ENCODE measurements at regions not wholly inside any gene's neighbourhood (a gene's known extent, or its start where the extent isn't known, plus 50 kb on each side); places are given as distances from the start of the nearest gene placed in this dataset.
"Not testable (repeated sequence)": the region's sequence is repeated elsewhere in the genome, so short reads cannot be mapped to it uniquely, and the experiment has no call there.

- peak; percentile 31 for DNase-seq (ENCODE audit: low spot score)
These were observed 151.0 kb downstream of the NUF2 start for GRCh38 chr1:163472651-163473248.

DNA sequence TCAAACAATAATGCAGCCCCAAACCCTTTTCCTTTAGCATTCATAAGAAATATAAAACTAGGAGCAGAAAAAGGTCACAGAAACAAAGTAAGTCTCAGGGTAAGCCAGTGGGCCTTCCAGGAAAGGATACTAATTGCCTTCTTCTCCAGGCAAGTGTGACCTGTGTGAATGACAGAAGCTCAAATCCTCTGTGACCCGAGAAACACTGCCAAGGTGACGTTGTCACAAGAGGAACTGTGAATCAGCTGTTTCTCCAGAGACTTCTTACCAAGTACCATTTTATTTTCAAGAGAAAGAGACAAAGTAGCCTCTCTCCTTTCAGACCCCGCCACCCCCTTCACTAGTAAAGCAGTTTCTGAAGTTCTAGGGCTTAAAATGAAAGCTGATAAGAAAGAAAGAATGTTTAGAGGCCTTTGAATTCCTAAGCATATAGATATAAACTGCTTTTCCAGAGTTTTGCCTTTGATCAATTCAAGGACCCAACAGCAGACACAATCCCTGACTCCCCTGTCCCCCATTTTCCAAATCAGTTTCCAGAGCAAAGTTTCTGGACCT, 155.6 kb downstream of the NUF2 start:
- DNase-seq (ENCODE audit: low spot score) = no peak

- DNase-seq (ENCODE audit: low spot score) = not testable (repeated sequence)
These were observed 176.9 kb downstream of the NUF2 start for GRCh38 chr1:163498391-163499330.

DNA sequence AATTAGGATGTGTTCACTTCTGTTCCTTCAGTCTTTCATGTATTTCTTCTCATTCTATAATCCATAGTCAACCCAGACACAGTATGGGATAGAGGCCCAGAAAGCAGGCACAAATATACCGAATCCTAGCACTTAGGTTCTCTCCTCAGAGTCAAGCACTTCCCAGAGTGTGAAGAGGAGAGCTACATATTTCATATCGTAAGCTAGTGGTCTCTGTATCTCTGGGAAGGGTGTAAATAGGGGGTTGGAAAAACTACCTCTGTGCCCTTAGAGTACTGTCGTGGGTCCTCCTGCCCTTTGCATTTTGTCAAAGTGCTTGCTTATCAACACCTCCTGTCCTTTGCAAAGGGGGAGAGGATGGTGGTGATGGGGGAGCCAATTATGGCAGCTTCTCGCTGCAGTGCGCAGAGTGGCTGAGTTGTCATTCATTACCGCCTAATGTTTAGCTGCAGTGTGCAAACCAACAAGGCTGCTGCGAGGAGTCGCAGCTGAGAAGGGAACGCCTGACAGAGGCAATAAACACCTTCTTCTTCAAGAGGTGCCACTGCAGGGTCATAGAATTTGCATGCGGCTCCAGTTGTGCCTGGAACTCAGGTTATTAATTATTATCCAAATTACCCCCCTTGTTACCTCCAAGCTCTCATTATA, 182.7 kb downstream of the NUF2 start:
- no peak for DNase-seq (ENCODE audit: low spot score)

GRCh38 chr1:163509114-163509513, 187.4 kb downstream of the NUF2 start:
- DNase-seq (ENCODE audit: low spot score) = no peak

DNA sequence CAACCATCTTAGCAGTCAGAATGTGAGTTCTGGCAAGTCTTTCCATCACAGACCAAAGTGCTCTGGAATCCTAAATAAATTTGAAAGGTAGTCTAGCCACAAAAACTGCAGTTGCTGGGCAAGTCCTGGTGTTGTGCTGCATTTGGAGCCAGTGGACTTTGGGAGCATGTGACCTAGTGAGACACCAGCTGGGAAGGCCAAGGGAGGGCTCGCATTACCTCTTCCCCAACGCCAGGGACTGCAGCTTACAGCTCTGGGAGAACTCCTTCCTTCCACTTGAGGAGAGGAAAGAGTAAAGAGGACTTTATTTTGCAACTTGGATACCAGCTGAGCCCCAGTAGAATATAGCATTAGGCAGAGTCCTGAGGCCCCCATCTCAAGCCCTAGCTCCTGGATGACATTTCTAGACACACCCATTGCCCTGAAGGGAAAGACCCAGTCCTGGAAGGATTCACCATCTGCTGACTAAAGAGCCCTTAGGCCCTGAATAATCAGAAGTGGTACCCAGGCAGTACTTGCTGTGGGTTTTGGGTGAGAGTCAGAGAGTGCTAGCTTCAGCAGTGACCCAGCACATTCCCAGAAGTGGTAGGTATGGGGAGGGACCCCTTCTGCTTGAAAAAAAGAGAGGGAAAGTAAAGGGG, 190.7 kb downstream of the NUF2 start:
- no peak for DNase-seq (ENCODE audit: low spot score)

GRCh38 chr1:163523375-163524029, 201.7 kb downstream of the NUF2 start:
- DNase-seq (ENCODE audit: low spot score) = no peak

GRCh38 chr1:163528710-163529348, 207.1 kb downstream of the NUF2 start:
- DNase-seq (ENCODE audit: low spot score) = no peak

DNA sequence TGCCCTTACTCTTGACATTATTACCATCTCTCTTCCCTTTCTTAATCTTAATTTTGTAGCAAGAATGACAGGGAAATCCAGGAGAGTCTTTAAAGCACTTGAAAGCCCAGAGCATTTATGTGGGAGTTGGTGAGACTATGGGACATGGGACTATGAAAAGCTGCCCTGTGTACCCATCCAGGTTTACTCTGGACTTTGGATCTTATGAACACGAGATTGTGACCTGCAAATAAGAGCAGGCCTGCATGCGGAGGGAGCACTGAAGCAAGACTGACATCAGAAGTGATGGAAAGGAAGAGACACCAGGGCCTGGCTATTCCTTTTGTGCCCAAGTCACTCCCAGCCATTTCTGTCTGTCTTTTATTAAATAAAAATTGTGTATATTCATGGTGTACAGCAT, 209.6 kb downstream of the NUF2 start:
- no peak for DNase-seq (ENCODE audit: low spot score)

DNA sequence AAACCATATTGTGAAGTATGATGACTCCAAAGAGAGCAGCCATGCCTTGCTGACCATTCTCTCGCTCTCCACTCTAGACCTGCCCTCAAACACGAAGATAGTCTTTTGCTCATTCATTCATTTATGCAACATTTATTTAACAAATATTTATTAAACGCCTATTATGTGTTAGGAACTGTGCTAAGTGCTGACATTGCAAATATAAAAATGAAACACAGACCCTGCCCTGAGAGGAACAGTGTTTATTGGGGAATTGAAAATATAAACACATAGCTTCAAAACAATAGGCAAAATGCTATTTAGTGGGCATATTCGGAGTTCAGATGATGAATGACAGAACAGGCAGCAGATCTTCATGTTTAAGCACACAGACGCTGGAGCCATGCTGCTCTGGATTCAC, 213.6 kb downstream of the NUF2 start:
- no peak for DNase-seq (ENCODE audit: low spot score)

DNA sequence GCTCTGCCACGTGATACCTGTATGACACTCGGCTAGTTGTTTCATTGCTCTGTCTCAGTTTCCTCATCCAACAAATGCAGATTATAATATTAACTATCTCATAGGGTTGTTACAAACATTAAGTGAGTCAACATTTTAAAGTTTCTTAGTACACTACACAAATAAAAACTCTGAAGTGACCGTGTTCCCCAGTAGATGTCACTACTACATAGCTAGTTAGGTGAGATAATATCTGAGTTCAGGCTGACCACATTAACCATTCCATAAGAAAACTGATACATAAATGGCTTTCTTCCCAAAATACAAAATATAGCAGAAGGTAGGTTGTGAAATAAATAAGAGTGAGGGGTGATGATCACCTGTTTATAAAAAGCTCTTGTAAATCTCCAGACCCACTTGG, 214.1 kb downstream of the NUF2 start:
- no peak for DNase-seq (ENCODE audit: low spot score)

DNA sequence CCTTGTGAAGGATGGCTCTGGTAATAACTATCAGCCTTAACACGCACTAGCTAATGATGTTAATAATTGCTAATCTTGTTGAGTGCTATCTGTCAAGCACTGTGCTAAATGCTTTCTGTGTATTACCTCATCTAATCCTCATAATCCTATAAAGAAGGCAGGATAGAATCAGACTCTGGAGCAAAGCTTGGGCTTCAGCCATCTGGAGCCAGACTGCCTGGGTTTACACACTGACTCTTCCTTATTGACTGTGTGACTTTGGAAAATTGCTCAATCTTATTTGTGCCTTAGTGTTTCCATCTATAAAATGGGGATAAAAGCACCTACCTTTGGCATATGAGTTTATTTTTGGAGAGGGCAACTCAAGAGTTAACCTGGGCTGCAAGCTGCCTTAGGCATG, 216.1 kb downstream of the NUF2 start:
- peak; percentile 80 for DNase-seq (ENCODE audit: low spot score)

DNA sequence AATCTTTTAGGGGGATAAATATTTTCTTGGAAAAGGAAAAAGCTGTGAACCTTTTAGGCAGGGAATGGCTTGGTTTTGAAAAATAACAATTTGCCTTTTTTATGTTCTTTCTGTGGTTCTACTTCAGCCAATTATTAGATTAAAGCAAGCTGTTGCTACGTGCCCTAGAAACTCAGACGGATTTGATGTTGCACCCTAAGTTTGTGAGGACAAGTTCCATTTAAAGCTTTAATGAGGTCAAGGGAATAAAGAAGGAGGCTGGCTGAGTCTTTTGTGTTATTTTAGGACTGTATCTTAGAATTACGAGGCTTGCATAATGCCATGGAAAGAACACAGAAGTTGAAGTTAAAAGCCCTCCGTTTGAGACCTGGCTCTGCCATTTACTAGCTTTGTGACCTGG, 216.9 kb downstream of the NUF2 start:
- DNase-seq (ENCODE audit: low spot score) = no peak

DNA sequence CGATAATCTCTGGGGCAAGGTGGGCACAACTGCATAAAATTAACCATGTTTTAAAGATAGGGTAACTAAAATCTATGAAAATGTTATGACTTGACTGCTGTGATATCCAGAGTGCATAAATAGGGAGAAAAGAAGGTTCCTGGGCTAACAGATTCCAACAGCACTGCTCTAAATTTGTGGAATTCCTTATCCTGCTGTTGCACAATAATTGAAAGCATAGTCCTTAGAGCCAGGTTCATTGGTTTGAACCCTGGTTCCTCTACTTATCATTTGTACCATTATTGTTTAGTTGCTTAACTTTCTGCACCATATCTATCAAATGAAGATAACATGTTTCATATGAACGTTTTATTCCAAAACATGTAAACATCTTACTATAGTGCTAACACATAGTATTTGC, 219.0 kb downstream of the NUF2 start:
- no peak for DNase-seq (ENCODE audit: low spot score)

GRCh38 chr1:163544441-163544840, 222.7 kb downstream of the NUF2 start:
- no peak for DNase-seq (ENCODE audit: low spot score)

GRCh38 chr1:163558162-163558561, 236.4 kb downstream of the NUF2 start:
- no peak for DNase-seq (ENCODE audit: low spot score)

- peak; percentile 57 for DNase-seq (ENCODE audit: low spot score)
These were observed 240.0 kb downstream of the NUF2 start for GRCh38 chr1:163561580-163562295.

GRCh38 chr1:163562355-163562754, 240.6 kb downstream of the NUF2 start:
- DNase-seq (ENCODE audit: low spot score) = no peak

DNA sequence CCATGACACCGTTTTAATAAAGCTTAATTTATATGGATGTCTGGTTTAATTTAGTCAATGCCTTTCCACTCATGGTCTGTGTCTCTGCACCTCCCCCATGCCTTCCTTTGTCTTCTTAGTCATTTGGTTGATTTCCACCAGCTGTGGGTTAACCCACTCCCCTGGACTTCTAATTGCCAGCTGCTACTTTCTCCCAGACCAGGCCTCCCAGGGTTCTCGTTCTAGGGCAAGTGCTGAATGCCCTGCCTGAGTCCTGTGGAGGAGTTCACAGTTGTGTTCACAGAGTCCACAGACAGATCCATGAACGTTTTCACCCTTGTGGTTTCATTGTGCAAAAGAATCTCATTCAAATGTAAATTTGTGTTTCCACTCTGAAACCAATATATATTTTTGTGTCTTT, 243.4 kb downstream of the NUF2 start:
- no peak for DNase-seq (ENCODE audit: low spot score)

DNA sequence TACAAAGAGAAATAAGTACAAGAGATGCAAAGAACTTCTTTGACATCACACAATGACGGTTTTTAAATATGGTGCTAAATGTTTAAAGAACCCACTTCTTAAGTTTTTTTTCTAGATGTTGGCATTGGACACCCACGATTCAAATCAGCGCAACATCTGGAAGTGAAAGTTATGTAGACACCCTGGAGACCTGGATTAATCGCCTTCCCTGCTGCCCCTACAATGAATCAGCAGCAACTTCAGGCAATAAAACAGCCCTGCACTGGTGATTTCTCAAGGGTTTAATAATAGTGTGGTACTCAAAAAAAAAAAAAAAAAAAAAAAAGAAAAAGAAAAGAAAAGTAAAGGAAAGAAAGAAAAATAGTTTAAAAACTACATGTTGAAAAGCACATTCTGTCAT, 248.3 kb downstream of the NUF2 start:
- no peak for DNase-seq (ENCODE audit: low spot score)

- DNase-seq (ENCODE audit: low spot score) = no peak
These were observed 250.2 kb downstream of the NUF2 start for GRCh38 chr1:163571950-163572349.
